ENCODE measurements at regions not wholly inside any gene's neighbourhood (a gene's known extent, or its start where the extent isn't known, plus 50 kb on each side); places are given as distances from the start of the nearest gene placed in this dataset.

DNA sequence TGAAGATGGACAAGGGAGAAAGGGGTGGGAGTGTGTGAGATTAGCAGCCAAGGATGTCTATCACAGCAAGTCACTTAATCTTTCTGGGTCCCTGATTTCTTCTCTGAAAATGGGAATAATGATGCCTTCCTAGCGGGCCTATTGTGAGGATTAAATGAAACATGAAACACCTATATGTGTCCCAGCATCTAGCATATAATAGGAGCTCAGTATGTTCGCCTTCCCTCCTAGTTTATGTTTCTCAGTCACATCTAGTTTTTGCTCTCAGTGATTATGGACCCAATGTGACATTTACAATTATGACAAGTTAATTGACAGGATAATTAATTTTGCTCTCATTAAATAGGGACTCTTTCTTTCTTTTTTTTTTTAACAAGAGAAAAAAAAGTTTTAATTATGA lies 252.9 kb downstream of the SNX13 start:
- TF ChIP-seq, protein P1, sequence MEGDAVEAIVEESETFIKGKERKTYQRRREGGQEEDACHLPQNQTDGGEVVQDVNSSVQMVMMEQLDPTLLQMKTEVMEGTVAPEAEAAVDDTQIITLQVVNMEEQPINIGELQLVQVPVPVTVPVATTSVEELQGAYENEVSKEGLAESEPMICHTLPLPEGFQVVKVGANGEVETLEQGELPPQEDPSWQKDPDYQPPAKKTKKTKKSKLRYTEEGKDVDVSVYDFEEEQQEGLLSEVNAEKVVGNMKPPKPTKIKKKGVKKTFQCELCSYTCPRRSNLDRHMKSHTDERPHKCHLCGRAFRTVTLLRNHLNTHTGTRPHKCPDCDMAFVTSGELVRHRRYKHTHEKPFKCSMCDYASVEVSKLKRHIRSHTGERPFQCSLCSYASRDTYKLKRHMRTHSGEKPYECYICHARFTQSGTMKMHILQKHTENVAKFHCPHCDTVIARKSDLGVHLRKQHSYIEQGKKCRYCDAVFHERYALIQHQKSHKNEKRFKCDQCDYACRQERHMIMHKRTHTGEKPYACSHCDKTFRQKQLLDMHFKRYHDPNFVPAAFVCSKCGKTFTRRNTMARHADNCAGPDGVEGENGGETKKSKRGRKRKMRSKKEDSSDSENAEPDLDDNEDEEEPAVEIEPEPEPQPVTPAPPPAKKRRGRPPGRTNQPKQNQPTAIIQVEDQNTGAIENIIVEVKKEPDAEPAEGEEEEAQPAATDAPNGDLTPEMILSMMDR (IDR thresholded peaks at IDR 0.05): no peak
- no peak for TF ChIP-seq POLR2A (IDR thresholded peaks at IDR 0.05)
